HG03103 (cell line): ENCODE measurements at regions not wholly inside any gene's neighbourhood (a gene's known extent, or its start where the extent isn't known, plus 50 kb on each side); places are given as distances from the start of the nearest gene placed in this dataset.
"Not testable (repeated sequence)": the region's sequence is repeated elsewhere in the genome, so short reads cannot be mapped to it uniquely, and the experiment has no call there.

Source experiments
- ATAC-seq: cut with Tn5 transposase; IDR thresholded peaks from one replicate; pipeline ENCODE4 v1.9.1; 2021; ENCODE audit warnings: low read depth; ENCODE audit not compliant: unreplicated experiment

- ATAC-seq = no peak
These were observed 858.3 kb downstream of the FLRT2 start for GRCh38 chr14:86388216-86388615.

GRCh38 chr14:86373886-86374285, 843.9 kb downstream of the FLRT2 start:
- ATAC-seq = no peak

GRCh38 chr14:86372402-86372801, 842.5 kb downstream of the FLRT2 start:
- ATAC-seq = no peak

GRCh38 chr14:86364634-86365033, 834.7 kb downstream of the FLRT2 start:
- ATAC-seq = no peak

- no peak for ATAC-seq
These were observed 833.6 kb downstream of the FLRT2 start for GRCh38 chr14:86363576-86363975.

GRCh38 chr14:86363047-86363446, 833.1 kb downstream of the FLRT2 start:
- ATAC-seq = no peak

- ATAC-seq = no peak
These were observed 827.9 kb downstream of the FLRT2 start for GRCh38 chr14:86357876-86358275.

- no peak for ATAC-seq
These were observed 827.2 kb downstream of the FLRT2 start for GRCh38 chr14:86357119-86357518.

- no peak for ATAC-seq
These were observed 817.0 kb downstream of the FLRT2 start for GRCh38 chr14:86346818-86347384.

GRCh38 chr14:86334355-86334754, 804.4 kb downstream of the FLRT2 start:
- no peak for ATAC-seq

GRCh38 chr14:86333493-86333892, 803.5 kb downstream of the FLRT2 start:
- no peak for ATAC-seq

- ATAC-seq = no peak
These were observed 801.4 kb downstream of the FLRT2 start for GRCh38 chr14:86331341-86331740.

GRCh38 chr14:86321151-86321550, 791.2 kb downstream of the FLRT2 start:
- no peak for ATAC-seq

- not testable (repeated sequence) for ATAC-seq
These were observed 782.3 kb downstream of the FLRT2 start for GRCh38 chr14:86312154-86312665.

- ATAC-seq = no peak
These were observed 781.2 kb downstream of the FLRT2 start for GRCh38 chr14:86311151-86311550.

GRCh38 chr14:86310611-86311010, 780.7 kb downstream of the FLRT2 start:
- ATAC-seq = no peak

GRCh38 chr14:86310148-86310547, 780.2 kb downstream of the FLRT2 start:
- no peak for ATAC-seq

GRCh38 chr14:86305058-86305457, 775.1 kb downstream of the FLRT2 start:
- ATAC-seq = no peak

- no peak for ATAC-seq
These were observed 770.0 kb downstream of the FLRT2 start for GRCh38 chr14:86299994-86300393.

- ATAC-seq = no peak
These were observed 766.2 kb downstream of the FLRT2 start for GRCh38 chr14:86296173-86296572.

GRCh38 chr14:86288336-86288735, 758.4 kb downstream of the FLRT2 start:
- no peak for ATAC-seq

- ATAC-seq = no peak
These were observed 749.5 kb downstream of the FLRT2 start for GRCh38 chr14:86279405-86279804.

GRCh38 chr14:86257973-86258372, 728.0 kb downstream of the FLRT2 start:
- no peak for ATAC-seq
